Stomach (tissue), 8 donors: ENCODE measurements at regions not wholly inside any gene's neighbourhood (a gene's known extent, or its start where the extent isn't known, plus 50 kb on each side); places are given as distances from the start of the nearest gene placed in this dataset.

Experiments used
- DNase-seq, 2 donors: peaks; one replicate each; pipeline versions ENCODE4 v3.0.0 to v3.0.0-alpha.2; 2013 to 2019
- H3K27ac ChIP-seq, 5 donors: fragments of 200-600 bp in 4 of 5; sonication (generic) in 4 of 5; one replicate each; pipeline ENCODE4 v1.5.1; 2013 to 2019; ENCODE audit warnings: mild to moderate bottlenecking in 1 of 5, moderate library complexity in 1 of 5
- H3K27me3 ChIP-seq, 3 donors: fragments of 200-600 bp; sonication (generic); one replicate each; pipeline ENCODE4 v1.5.1; 2017 to 2019; ENCODE audit warnings: mixed run types in 1 of 3
- H3K36me3 ChIP-seq, 4 donors: fragments of 200-600 bp; sonication (generic); 1 replicate in 3 of 4; 2 replicates in 1 of 4; pipeline ENCODE4 v1.5.1; 2016 to 2019
- H3K4me1 ChIP-seq, 4 donors: fragments of 200-600 bp; sonication (generic); one replicate each; pipeline ENCODE4 v1.5.1; 2016 to 2019
- H3K4me3 ChIP-seq, 4 donors: fragments of 200-600 bp; sonication (generic) in 3 of 4; one replicate each; pipeline ENCODE4 v1.5.1; 2016 to 2019; ENCODE audit warnings: mild to moderate bottlenecking in 1 of 4
- H3K9me3 ChIP-seq, 4 donors: fragments of 200-600 bp; sonication (generic); one replicate each; pipeline ENCODE4 v1.5.1; 2016 to 2019
- CTCF ChIP-seq, 7 experiments: fragments of 450-650 bp in 4 of 7; fragments of 200-600 bp in 3 of 7; sonication (generic) in 3 of 7; IDR thresholded peaks; one replicate each; pipeline ENCODE4 v1.5.1; 2016 to 2019; ENCODE audit warnings: antibody characterized with exemption in 7 of 7, control low read depth in 2 of 7, mild to moderate bottlenecking in 1 of 7
- EP300 ChIP-seq: sonication (generic); formaldehyde crosslinking; IDR thresholded peaks from one replicate; pipeline ENCODE4 v1.6.1; 2017; ENCODE audit warnings: antibody characterized with exemption
- POLR2A ChIP-seq, 4 donors: fragments of 450-650 bp; IDR thresholded peaks; one replicate each; pipeline ENCODE4 v1.6.1; 2016; ENCODE audit warnings: antibody characterized with exemption in 4 of 4, control low read depth in 2 of 4, mild to moderate bottlenecking in 1 of 4, moderate library complexity in 1 of 4
- POLR2AphosphoS5 ChIP-seq, 3 donors: sonication (generic); formaldehyde crosslinking; IDR thresholded peaks; one replicate each; pipeline ENCODE4 v1.6.1; 2016; ENCODE audit warnings: antibody characterized with exemption in 3 of 3
- WGBS, 5 donors: extraction: QIAGEN DNeasy Blood & Tissue Kit in 3 of 5; methylation state at CpG; one replicate each; pipeline versions ENCODE4 v1.1.5 to v1.1.7; 2013 to 2018; 5-methylcytosine and 5-hydroxymethylcytosine counted together
- intact Hi-C: fragments of 100-400 bp; cut with DNase I; formaldehyde crosslinking; loops from one replicate; pipeline ENCODE4 v1.15.1; 2023; ENCODE audit warnings: low total_unique reads
- donor health status: healthy with polysubstance abuse.
- donor health status: Bipolar disorder and iron deficiency.
- donor health status: healthy.

DNA sequence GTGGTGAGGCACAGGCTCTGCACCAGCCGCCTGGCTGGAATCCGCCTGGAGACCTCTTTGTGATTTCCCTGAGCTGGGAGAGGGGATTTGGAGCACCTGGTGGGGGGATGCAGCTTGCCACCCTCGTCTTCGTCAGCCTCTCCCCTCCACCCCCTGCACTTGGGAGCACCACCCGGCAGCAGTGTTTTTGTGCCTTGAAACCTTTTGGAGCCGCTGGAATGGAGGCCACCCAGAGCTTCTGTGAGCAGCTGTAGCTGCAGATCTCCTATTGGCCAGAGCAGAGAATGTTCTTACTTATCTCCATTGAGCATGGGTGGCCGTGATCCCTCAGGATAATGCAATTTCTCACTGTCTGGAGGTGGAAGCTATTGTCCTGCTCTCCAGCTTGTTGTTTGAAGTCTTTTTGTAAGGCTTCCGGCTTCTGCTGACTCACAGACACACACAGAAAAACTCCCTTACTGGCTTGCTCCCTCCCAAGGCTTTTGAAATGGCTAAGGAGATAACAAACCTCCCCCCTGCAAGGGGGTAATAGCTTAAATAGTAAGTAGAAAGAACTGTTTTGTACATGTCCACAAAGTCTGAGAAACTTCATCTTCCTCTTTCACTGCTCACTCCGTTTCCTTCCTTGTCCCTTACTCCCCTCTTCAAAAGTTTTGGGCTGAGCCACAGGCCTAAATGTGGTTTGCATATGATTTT lies 271.2 kb downstream of the PRL start:
- Histone ChIP-seq H3K27ac (peak overlapping the region in 4 of 5 donors; percentile 33 to 78 (median 60)), H3K4me3 (no peak overlapping the region), H3K36me3 (no peaks in the 10 kb centered on the region), H3K4me1 (peaks cover 0 to 34% (median 11%) of the 10 kb centered on the region in 4 donors), H3K27me3 (no peaks in the 10 kb centered on the region), H3K9me3 (peaks cover 0 to 10% (median 3%) of the 10 kb centered on the region in 4 donors)
- intact Hi-C loops: no loop called here
- 41 to 57% (median 50%) methylated on average over 8 to 9 of the region's 9 CpGs for WGBS, 5 donors
- no peak for TF ChIP-seq EP300
- TF ChIP-seq POLR2AphosphoS5 (IDR thresholded peaks at IDR 0.05): no peak
- no peak for TF ChIP-seq POLR2A (IDR thresholded peaks at IDR 0.05)
- no peak for TF ChIP-seq CTCF (IDR thresholded peaks at IDR 0.05)
- DNase-seq: peak in 1 of 2 donors; percentile 73

GRCh38 chr6:22026164-22026678 lies 270.6 kb downstream of the PRL start:
- peaks cover 0 to 10% (median 3%) of the 10 kb centered on the region in 4 donors for H3K9me3 ChIP-seq
- intact Hi-C loops: no loop called here
- H3K36me3 ChIP-seq: no peaks in the 10 kb centered on the region
- DNase-seq: no peak
- H3K4me1 ChIP-seq: peaks cover 0 to 34% (median 11%) of the 10 kb centered on the region in 4 donors
- H3K27ac ChIP-seq: peak overlapping the region in 2 of 5 donors; percentile 57 to 78
- 70 to 79% (median 77%) methylated on average over 5 of the region's 5 CpGs for WGBS, 5 donors
- no peaks in the 10 kb centered on the region for H3K27me3 ChIP-seq
- H3K4me3 ChIP-seq: no peak overlapping the region
- TF ChIP-seq POLR2A (IDR thresholded peaks at IDR 0.05): no peak

GRCh38 chr6:22027040-22027725 lies 269.7 kb downstream of the PRL start:
- Histone ChIP-seq H3K36me3 (no peaks in the 10 kb centered on the region), H3K4me1 (peaks cover 0 to 34% (median 11%) of the 10 kb centered on the region in 4 donors), H3K4me3 (no peak overlapping the region), H3K9me3 (peaks cover 0 to 4% (median under 1%) of the 10 kb centered on the region in 4 donors), H3K27ac (peak overlapping the region in 2 of 5 donors; percentile 11 to 22), H3K27me3 (no peaks in the 10 kb centered on the region)
- intact Hi-C loops: no loop called here
- no peak for DNase-seq
- TF ChIP-seq EP300 (no peak), CTCF (IDR thresholded peaks at IDR 0.05) (no peak), POLR2A (IDR thresholded peaks at IDR 0.05) (no peak), POLR2AphosphoS5 (IDR thresholded peaks at IDR 0.05) (no peak)
- 79 to 89% (median 84%) methylated on average over 8 of the region's 8 CpGs for WGBS, 5 donors

- Histone ChIP-seq H3K27me3 (no peaks in the 10 kb centered on the region), H3K27ac (peak overlapping the region in 2 of 5 donors; percentile 1 to 37), H3K36me3 (no peaks in the 10 kb centered on the region), H3K4me1 (peaks cover 0 to 34% (median 11%) of the 10 kb centered on the region in 4 donors), H3K9me3 (no peaks in the 10 kb centered on the region), H3K4me3 (no peak overlapping the region)
- DNase-seq: peak in 1 of 2 donors; percentile 18
- intact Hi-C loops: no loop called here
- 57 to 76% (median 74%) methylated on average over 7 of the region's 7 CpGs for WGBS, 5 donors
- TF ChIP-seq CTCF (IDR thresholded peaks at IDR 0.05) (no peak), POLR2A (IDR thresholded peaks at IDR 0.05) (no peak), EP300 (no peak), POLR2AphosphoS5 (IDR thresholded peaks at IDR 0.05) (no peak)
Observed at GRCh38 chr6:22028403-22029090, 268.3 kb downstream of the PRL start.
